SH-SY5Y (cell line): ENCODE measurements at regions not wholly inside any gene's neighbourhood (a gene's known extent, or its start where the extent isn't known, plus 50 kb on each side); places are given as distances from the start of the nearest gene placed in this dataset.

Experiments used
- GATA2 ChIP-seq: IDR thresholded peaks from 2 replicates; pipeline ENCODE4 v1.6.1; 2011; ENCODE audit warnings: mild to moderate bottlenecking, low read depth, low read length
- GATA3 ChIP-seq: IDR thresholded peaks from 2 replicates; pipeline ENCODE4 v1.6.1; 2011; ENCODE audit warnings: low read depth, mild to moderate bottlenecking, low read length, moderate library complexity

GRCh38 chr17:77511514-77512061 lies 370.8 kb downstream of the SEC14L1 start:
- no peak for TF ChIP-seq GATA2

GRCh38 chr17:77512062-77512946 lies 371.5 kb downstream of the SEC14L1 start:
- TF ChIP-seq GATA2 (no peak), GATA3 (no peak)

- no peak for TF ChIP-seq GATA3
- no peak for TF ChIP-seq GATA2
Measured at GRCh38 chr17:77513045-77513444, 372.3 kb downstream of the SEC14L1 start.

DNA sequence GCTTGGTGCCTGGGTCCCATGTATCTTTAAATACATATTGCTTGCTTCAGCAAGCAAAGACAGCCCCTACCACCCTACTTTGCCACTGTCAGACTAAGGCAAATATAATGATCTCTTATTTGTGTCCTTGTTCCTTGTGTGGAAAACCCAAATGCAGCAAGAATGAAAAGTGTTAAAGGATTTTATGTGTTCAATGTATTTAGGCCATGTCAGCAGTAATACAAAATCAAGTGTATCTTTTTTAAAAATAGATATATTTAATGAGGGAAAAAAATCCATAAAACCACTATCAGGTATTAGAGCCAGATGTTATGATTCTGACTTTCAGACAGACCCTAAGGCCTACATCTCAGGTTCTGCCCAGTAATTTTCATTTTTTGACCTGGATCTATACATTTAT lies 374.5 kb downstream of the SEC14L1 start:
- TF ChIP-seq GATA2 = no peak
- no peak for TF ChIP-seq GATA3

DNA sequence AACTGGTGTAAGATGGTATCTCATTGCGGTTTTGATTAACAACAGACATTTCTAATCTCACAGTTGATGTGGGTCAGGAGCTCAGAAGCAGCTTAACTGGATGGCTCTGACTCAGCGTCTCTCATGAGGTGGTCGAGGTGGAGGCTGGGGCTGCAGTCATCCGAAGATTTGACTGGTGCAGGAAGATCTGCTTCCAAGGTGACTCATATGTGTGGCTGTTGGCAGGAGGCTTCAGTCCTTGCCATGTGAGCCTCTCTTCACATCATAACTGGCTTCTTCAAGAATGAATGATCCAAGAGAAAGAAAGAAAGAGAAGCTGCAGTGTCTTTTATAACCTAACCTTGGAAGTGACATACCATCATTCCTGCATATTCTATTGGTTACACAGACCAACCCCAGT lies 376.1 kb downstream of the SEC14L1 start:
- TF ChIP-seq GATA3 (no peak), GATA2 (peak; percentile 16; the same call in 1 of the 2 replicates)

DNA sequence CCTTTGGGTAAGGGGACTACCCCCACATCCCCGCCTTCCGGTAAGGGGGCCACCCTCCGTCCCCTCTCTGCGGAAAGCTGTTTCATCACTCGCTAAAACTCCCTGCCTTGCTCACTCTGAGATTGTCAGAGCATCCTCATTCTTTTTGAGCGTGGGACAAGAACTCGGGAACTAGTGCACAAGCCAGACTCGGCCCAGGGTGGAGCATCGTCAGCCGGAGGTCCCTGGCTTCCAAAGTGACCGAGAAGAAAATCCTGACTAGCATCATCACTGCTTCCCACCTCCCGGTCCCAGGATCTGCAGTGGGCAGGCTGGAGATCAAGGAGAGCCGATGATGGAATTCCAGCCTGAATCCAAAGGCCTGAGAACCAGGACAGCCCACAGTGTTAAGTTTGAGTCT lies 380.3 kb downstream of the SEC14L1 start:
- TF ChIP-seq GATA3 (no peak), GATA2 (no peak)

- no peak for TF ChIP-seq GATA2
Measured at GRCh38 chr17:77523540-77523939, 382.8 kb downstream of the SEC14L1 start.

DNA sequence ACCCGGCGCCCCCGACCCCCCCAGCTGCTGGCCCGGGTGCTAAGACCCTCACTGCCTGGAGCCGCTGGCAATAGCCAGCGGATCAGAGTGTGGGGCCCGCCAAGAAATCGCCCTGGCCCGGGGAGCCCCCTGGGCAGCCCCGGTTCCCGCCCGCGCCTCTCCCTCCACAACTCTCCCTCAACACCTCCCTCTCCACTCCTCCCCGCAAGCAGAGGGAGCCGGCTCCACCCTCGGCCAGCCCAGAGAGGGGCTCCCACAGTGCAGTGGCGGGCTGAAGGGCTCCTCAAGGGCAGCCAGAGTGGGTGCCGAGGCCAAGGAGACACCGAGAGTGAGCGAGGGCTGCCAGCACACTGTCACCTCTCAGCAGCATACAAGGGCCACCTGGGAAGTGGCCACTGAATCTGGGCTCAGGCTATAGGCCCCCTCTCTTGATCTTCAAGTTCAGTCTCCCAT lies 385.5 kb downstream of the SEC14L1 start:
- TF ChIP-seq GATA3 = no peak
- TF ChIP-seq GATA2 = no peak

- no peak for TF ChIP-seq GATA3
- no peak for TF ChIP-seq GATA2
Measured at GRCh38 chr17:77526728-77527350, 386.1 kb downstream of the SEC14L1 start.

- no peak for TF ChIP-seq GATA3
- no peak for TF ChIP-seq GATA2
Measured at GRCh38 chr17:77527409-77527808, 386.6 kb downstream of the SEC14L1 start.

DNA sequence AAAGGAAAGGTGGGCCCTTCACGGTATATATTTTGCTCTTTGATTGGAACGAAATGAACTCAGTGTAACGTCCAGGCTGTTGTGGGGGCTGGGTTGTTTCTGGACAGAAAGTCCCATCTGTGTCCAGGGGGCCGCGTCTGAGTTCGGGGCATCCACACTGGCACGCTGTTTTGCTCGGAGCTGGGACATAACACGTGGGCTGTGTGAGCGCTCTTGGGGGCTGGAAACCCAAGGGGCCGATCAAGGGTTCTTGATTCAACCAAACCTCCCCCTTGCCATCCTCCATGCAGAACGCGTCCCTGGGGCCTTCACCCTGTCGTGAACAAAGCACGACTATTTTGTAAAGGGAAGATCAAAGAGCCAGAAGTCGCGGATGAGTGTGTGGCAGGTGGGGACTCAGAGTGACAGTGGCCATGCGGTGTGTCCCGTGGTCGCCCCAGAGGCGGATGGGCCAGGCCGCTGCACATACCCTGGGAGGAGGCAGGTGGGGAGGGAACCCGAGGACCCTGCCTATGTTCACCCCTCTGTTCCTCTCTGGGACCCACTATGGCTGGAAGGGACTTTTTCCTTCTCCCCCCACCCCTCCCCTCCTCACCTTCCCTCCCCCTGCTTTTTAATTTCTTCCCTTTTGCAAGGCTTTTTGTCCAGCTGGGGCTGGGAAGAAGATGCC lies 387.2 kb downstream of the SEC14L1 start:
- no peak for TF ChIP-seq GATA2
- no peak for TF ChIP-seq GATA3

DNA sequence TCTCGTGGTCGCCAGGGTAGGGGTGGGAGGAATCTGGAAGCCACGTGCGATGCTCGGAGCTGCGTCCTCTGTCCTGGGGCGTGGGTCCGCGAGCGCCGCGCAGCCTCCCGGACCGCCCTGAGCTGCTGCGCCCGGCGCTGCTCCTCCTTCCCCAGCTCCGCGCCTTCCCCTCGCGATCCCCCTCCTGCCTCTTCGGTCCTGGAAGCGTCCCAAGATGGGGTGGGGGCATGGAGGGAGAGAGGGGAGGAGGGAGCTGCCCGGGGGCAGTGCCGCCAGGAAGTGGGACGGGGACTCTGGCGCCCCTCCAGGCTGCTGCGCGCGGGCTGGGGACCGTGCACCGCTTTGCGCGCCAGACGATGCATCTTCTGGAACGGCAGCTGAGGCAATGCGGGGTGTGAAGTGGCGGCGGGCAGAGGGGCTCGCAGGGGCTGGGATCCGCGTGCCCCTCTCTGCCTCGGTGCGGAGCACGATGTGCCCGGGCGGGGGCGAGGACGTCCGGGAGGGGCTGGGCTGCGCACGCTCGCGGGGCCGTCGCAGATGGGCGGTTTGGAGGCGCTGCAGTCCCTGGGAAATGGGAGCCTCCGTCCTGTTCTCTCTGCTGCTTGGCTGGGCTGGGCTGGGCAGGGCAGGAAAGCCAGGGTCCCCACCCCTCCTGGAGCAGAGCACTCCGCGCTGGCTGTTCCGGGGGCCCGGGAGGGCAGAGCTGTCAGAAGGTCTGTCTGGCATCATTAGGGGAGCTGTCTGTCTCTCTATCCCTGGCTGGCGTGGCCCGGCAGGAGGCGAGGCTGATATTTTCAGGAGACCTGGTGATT lies 388.0 kb downstream of the SEC14L1 start:
- TF ChIP-seq GATA2 (no peak), GATA3 (no peak)

GRCh38 chr17:77529328-77529650 lies 388.5 kb downstream of the SEC14L1 start:
- TF ChIP-seq GATA3 (no peak), GATA2 (no peak)

- no peak for TF ChIP-seq GATA3
- TF ChIP-seq GATA2 = no peak
Measured at GRCh38 chr17:77530591-77530990, 389.8 kb downstream of the SEC14L1 start.
